Esophagus squamous epithelium (tissue), 5 donors: ENCODE measurements at regions not wholly inside any gene's neighbourhood (a gene's known extent, or its start where the extent isn't known, plus 50 kb on each side); places are given as distances from the start of the nearest gene placed in this dataset.
A peak's percentile ranks its signal among the peaks of the same experiment; 100 is the strongest.

ENCODE experiments used
- DNase-seq: peaks from one replicate; lab custom pipeline; 2025; lab: John Stamatoyannopoulos, UW
- H3K27ac ChIP-seq, 4 donors: fragments of 200-600 bp; sonication (generic); one replicate each; pipeline ENCODE4 v1.5.1; 2016 to 2019; ENCODE audit warnings: mild to moderate bottlenecking in 1 of 4
- H3K27me3 ChIP-seq, 4 donors: fragments of 200-600 bp; sonication (generic); 1 replicate in 3 of 4; 2 replicates in 1 of 4; pipeline versions ENCODE4 v1.5.1 to v1.6.0; 2017 to 2021; ENCODE audit warnings: antibody characterized with exemption in 1 of 4
- H3K36me3 ChIP-seq, 3 donors: fragments of 200-600 bp; sonication (generic); one replicate each; pipeline ENCODE4 v1.5.1; 2016 to 2019
- H3K4me1 ChIP-seq, 3 donors: fragments of 200-600 bp; sonication (generic); one replicate each; pipeline ENCODE4 v1.5.1; 2017 to 2019
- H3K4me3 ChIP-seq, 4 donors: fragments of 200-600 bp; sonication (generic); 1 replicate in 3 of 4; 2 replicates in 1 of 4; pipeline ENCODE4 v1.5.1; 2016 to 2019; ENCODE audit warnings: mild to moderate bottlenecking in 2 of 4, moderate library complexity in 1 of 4
- H3K9me3 ChIP-seq, 3 donors: fragments of 200-600 bp; sonication (generic); one replicate each; pipeline ENCODE4 v1.5.1; 2016 to 2019
- POLR2A ChIP-seq, 4 donors: fragments of 450-650 bp; IDR thresholded peaks; one replicate each; pipeline ENCODE4 v1.6.1; 2017; ENCODE audit warnings: antibody characterized with exemption in 4 of 4, mild to moderate bottlenecking in 4 of 4, moderate library complexity in 3 of 4
- WGBS, 2 donors: methylation state at CpG; one replicate each; pipeline ENCODE4 v1.1.5; 2018; 5-methylcytosine and 5-hydroxymethylcytosine counted together
- intact Hi-C: fragments of 100-400 bp; cut with DNase I; formaldehyde crosslinking; loops from one replicate; pipeline ENCODE4 v1.15.0; 2022
- TF ChIP-seq, protein P1 (sequence below), 6 experiments: fragments of 450-650 bp in 4 of 6; fragments of 200-600 bp in 2 of 6; sonication (generic) in 2 of 6; IDR thresholded peaks; one replicate each; pipeline ENCODE4 v1.5.1; 2016 to 2019; ENCODE audit warnings: antibody characterized with exemption in 6 of 6, mild to moderate bottlenecking in 4 of 6, moderate library complexity in 4 of 6
- donor health status: DM: yes; HTN: yes; CAD: no.

DNA sequence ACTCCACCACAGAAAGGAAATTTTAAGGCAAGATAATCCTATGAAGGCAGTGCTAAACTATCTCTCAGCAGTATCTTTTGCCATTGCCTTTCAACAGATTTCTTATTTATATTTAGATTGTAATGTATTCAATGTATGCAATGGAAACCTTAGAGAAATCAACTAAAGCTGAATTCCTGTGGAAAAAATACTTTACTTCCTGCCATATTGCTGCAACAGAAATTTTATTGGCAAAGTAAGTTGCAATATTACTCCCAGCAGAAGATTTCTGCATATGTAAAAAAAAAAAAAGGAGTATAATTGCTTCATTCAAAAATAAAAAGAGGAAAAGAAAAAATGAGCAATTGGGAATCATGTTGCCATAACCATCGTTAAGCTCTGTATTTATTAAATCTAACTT lies 454.6 kb upstream of the CD180 start:
- no peak overlapping the region for H3K27ac ChIP-seq
- intact Hi-C loops = no loop called here
- no peak for DNase-seq
- H3K27me3 ChIP-seq = no peaks in the 10 kb centered on the region
- H3K9me3 ChIP-seq = no peaks in the 10 kb centered on the region
- WGBS, 2 donors = 76 to 87% methylated on average over 1 of the region's 1 CpG
- no peaks in the 10 kb centered on the region for H3K36me3 ChIP-seq
- TF ChIP-seq POLR2A (IDR thresholded peaks at IDR 0.05) = no peak
- TF ChIP-seq, protein P1, sequence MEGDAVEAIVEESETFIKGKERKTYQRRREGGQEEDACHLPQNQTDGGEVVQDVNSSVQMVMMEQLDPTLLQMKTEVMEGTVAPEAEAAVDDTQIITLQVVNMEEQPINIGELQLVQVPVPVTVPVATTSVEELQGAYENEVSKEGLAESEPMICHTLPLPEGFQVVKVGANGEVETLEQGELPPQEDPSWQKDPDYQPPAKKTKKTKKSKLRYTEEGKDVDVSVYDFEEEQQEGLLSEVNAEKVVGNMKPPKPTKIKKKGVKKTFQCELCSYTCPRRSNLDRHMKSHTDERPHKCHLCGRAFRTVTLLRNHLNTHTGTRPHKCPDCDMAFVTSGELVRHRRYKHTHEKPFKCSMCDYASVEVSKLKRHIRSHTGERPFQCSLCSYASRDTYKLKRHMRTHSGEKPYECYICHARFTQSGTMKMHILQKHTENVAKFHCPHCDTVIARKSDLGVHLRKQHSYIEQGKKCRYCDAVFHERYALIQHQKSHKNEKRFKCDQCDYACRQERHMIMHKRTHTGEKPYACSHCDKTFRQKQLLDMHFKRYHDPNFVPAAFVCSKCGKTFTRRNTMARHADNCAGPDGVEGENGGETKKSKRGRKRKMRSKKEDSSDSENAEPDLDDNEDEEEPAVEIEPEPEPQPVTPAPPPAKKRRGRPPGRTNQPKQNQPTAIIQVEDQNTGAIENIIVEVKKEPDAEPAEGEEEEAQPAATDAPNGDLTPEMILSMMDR (IDR thresholded peaks at IDR 0.05) = no peak
- peaks cover 0 to 26% (median 5%) of the 10 kb centered on the region in 3 donors for H3K4me1 ChIP-seq
- H3K4me3 ChIP-seq = no peak overlapping the region

DNA sequence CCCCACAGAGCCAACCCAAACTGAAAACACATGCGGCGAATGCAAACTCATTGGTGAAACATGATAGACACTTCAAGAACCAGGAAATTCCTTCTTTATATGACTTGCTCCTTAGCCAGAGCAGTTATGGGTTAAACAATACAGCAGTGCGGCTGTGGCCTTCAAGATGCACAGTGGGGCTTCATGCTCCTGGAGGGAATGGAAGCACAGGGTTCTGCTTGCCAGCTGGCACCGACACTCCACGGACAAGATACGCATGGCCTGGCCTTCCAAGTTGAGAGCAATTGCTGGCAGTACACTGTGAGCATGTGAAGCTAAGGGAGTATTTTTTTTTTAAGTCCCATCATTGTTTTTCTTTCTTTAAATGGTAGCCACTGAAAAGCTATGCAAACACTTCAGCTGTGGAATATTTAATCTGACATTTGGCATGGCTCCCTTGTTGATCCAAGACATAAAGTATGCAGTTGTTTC lies 451.6 kb upstream of the CD180 start:
- Histone ChIP-seq H3K27ac (peak overlapping the region in 3 of 4 donors; percentile 69 to 73 (median 70)), H3K4me3 (no peak overlapping the region), H3K4me1 (peaks cover 0 to 36% (median 5%) of the 10 kb centered on the region in 3 donors), H3K36me3 (no peaks in the 10 kb centered on the region), H3K9me3 (peaks cover 0 to 7% (median 6%) of the 10 kb centered on the region in 3 donors), H3K27me3 (no peaks in the 10 kb centered on the region)
- TF ChIP-seq POLR2A (IDR thresholded peaks at IDR 0.05) = no peak
- TF ChIP-seq, protein P1 (IDR thresholded peaks at IDR 0.05) = no peak
- intact Hi-C loops = no loop called here
- DNase-seq = no peak
- WGBS, 2 donors = 25 to 30% methylated on average over 5 to 6 of the region's 6 CpGs

DNA sequence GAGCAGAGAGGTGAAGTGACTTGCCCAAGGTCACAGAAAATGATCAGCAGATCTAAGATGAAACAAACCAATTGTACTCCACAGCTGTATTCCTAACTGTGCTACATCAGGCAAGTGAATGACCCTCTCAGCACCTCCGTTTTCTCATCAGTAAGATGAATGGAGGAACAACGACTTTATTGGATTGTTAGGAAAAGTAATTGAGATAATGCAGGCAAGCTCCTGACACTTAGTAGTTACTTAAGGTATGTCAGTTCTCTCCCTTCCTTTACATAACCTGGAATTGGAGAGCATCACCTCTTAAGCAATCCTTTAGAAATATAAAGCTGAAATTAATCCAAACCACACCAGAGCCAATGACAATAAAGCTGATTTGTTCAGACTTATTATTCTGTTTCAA lies 451.2 kb upstream of the CD180 start:
- H3K9me3 ChIP-seq = peaks cover 0 to 7% (median 6%) of the 10 kb centered on the region in 3 donors
- no peaks in the 10 kb centered on the region for H3K36me3 ChIP-seq
- WGBS, 2 donors = 36 to 41% methylated on average over 2 of the region's 2 CpGs
- no peaks in the 10 kb centered on the region for H3K27me3 ChIP-seq
- H3K4me1 ChIP-seq = peaks cover 0 to 41% (median 5%) of the 10 kb centered on the region in 3 donors
- no peak for DNase-seq
- H3K27ac ChIP-seq = peak overlapping the region in 3 of 4 donors; percentile 69 to 73 (median 70)
- no peak overlapping the region for H3K4me3 ChIP-seq
- TF ChIP-seq POLR2A (IDR thresholded peaks at IDR 0.05) = no peak
- TF ChIP-seq, protein P1 (IDR thresholded peaks at IDR 0.05) = no peak
- intact Hi-C loops = no loop called here

DNA sequence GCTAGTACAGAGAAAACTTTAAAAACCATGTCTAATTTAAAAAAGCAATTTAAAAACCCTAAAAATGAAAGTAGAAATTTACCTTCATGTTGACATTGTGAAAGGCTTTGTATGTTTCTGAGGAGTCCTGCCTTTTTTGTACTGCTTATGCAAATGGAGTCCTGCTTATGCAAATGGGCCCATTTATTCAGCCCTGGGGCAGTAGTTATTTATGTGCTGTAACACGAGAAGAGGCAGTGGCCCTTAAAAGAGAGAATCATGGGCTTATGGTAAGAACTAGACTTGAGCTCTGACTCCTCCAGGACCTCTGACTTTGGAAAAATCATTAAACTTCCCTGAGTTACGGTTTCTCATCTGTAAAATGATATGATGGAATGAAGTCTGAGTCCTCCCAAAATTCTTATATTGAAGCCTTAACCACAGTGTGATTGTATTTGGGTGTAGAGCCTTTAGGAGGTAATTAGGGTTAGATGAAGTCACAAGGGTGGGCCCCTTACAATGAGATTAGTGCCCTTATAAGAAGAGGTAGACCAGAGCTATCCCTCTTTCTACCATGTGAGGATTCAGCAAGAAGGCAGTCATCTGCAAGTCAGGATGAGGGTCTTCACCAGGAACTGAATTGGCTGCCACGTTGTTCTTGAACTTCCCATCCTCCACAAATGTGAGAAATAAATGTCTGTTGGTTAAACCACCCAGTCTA lies 447.8 kb upstream of the CD180 start:
- no peak for TF ChIP-seq POLR2A (IDR thresholded peaks at IDR 0.05)
- TF ChIP-seq, protein P1 (IDR thresholded peaks at IDR 0.05) = no peak
- intact Hi-C loops = no loop called here
- Histone ChIP-seq H3K27me3 (no peaks in the 10 kb centered on the region), H3K4me3 (no peak overlapping the region), H3K4me1 (peaks cover 0 to 55% (median 12%) of the 10 kb centered on the region in 3 donors), H3K36me3 (no peaks in the 10 kb centered on the region), H3K27ac (peak overlapping the region in 1 of 4 donors; percentile 37), H3K9me3 (peaks cover 0 to 7% (median 6%) of the 10 kb centered on the region in 3 donors)
- WGBS, 2 donors = 69 to 84% methylated on average over 3 of the region's 3 CpGs
- no peak for DNase-seq

DNA sequence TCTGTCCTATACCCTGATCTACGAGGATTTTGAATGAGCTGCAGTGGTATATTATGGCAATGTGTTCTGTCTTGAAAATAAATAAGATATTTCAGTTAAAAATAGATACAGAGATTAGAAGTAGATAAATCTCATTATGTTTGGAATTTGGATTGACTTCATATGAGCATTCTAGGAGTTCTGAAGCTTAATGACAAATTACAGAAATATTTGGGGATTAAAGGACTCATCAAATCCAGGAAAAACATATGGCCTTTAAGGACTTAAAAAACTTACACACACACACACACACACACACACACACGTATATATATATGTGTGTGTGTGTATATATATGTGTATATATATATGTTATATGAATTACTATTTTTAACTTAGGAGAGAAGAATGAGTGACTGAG lies 446.9 kb upstream of the CD180 start:
- TF ChIP-seq, protein P1 (IDR thresholded peaks at IDR 0.05) = no peak
- no peak for TF ChIP-seq POLR2A (IDR thresholded peaks at IDR 0.05)
- H3K4me3 ChIP-seq = no peak overlapping the region
- H3K4me1 ChIP-seq = peaks cover 0 to 51% (median 11%) of the 10 kb centered on the region in 3 donors
- DNase-seq = no peak
- 27 to 37% methylated on average over 2 of the region's 2 CpGs for WGBS, 2 donors
- H3K27me3 ChIP-seq = no peaks in the 10 kb centered on the region
- peaks cover 0 to 7% (median 6%) of the 10 kb centered on the region in 3 donors for H3K9me3 ChIP-seq
- intact Hi-C loops = no loop called here
- peak overlapping the region in 2 of 4 donors; percentile 37 to 55 for H3K27ac ChIP-seq
- no peaks in the 10 kb centered on the region for H3K36me3 ChIP-seq
